ENCODE measurements at regions not wholly inside any gene's neighbourhood (a gene's known extent, or its start where the extent isn't known, plus 50 kb on each side); places are given as distances from the start of the nearest gene placed in this dataset.

DNA sequence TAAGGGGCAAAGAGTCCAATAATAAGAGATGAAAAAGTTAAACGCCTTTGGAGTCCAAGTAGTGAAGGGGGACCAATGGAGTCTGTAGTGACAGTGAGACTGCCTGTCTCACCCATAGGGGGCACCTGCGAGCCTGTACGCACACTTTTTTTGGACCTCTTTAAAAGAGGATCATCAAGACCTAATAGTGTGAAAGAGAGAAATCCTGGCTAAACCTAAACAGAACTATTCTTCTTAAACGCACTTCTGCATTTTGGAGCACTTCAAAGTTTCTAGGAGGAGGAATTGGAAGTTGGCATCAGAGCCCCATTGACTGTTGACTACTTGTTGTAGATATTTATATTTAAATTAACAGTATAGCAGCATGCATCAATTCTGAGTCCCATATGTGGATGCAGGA is 636.1 kb upstream of the KLF4 start (continued):
- TF ChIP-seq ZSCAN16 (tag by site-specific recombination; IDR thresholded peaks at IDR 0.05) (no peak), HOXD13 (CRISPR knock-in tag; IDR thresholded peaks at IDR 0.05; ENCODE audit: borderline replicate concordance) (no peak)

- H3K4me3 ChIP-seq (ENCODE audit: low read depth, low read length), result no peak overlapping the region
- ChIA-PET CTCF (interaction anchor here (0.6 to 0.9 kb wide), 2 partner anchors 152 to 446 kb away, joined by 3 read pairs; no protein-coding TSS in a partner anchor), POLR2A (no interaction called here)
- H3K27ac ChIP-seq (ENCODE audit: extremely low read depth, low read depth, low read length), result no peak overlapping the region
- H3K36me3 ChIP-seq (ENCODE audit: control insufficient read depth in 2 of 2, insufficient read depth in 1 of 2, low read length in 2 of 2), result no peaks in the 10 kb centered on the region
- H3K4me1 ChIP-seq (ENCODE audit: control insufficient read depth, insufficient read depth, low read length), result no peaks in the 10 kb centered on the region
- H3K9me3 ChIP-seq (ENCODE audit: control insufficient read depth, insufficient read depth, low read depth, low read length), result no peaks in the 10 kb centered on the region
- TF ChIP-seq ZNF239 (tag by site-specific recombination; IDR thresholded peaks at IDR 0.05) (no peak), ZNF449 (tag by site-specific recombination; IDR thresholded peaks at IDR 0.05) (no peak), ZNF341 (tag by site-specific recombination; IDR thresholded peaks at IDR 0.05; ENCODE audit: low read depth) (no peak), ZNF670 (tag by site-specific recombination; IDR thresholded peaks at IDR 0.05; ENCODE audit: low read depth) (no peak), ZNF394 (tag by site-specific recombination; IDR thresholded peaks at IDR 0.05; ENCODE audit: borderline replicate concordance) (no peak), GLI4 (tag by site-specific recombination; IDR thresholded peaks at IDR 0.05) (no peak), ZFHX2 (tag by site-specific recombination; conservative IDR thresholded peaks at IDR 0.05) (no peak), FEZF1 (tag by site-specific recombination; IDR thresholded peaks at IDR 0.05) (no peak), ZNF660 (tag by site-specific recombination; IDR thresholded peaks at IDR 0.05) (no peak), ZNF2 (tag by site-specific recombination; IDR thresholded peaks at IDR 0.05) (no peak), ZNF560 (tag by site-specific recombination; IDR thresholded peaks at IDR 0.05; ENCODE audit: borderline replicate concordance) (no peak), ZNF555 (tag by site-specific recombination; conservative IDR thresholded peaks at IDR 0.05) (no peak), ZSCAN30 (tag by site-specific recombination; IDR thresholded peaks at IDR 0.05) (no peak), ZNF324 (tag by site-specific recombination; IDR thresholded peaks at IDR 0.05) (no peak)
- TF ChIP-seq, protein P1, sequence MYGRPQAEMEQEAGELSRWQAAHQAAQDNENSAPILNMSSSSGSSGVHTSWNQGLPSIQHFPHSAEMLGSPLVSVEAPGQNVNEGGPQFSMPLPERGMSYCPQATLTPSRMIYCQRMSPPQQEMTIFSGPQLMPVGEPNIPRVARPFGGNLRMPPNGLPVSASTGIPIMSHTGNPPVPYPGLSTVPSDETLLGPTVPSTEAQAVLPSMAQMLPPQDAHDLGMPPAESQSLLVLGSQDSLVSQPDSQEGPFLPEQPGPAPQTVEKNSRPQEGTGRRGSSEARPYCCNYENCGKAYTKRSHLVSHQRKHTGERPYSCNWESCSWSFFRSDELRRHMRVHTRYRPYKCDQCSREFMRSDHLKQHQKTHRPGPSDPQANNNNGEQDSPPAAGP (tag by site-specific recombination; IDR thresholded peaks at IDR 0.05), result no peak
- TF ChIP-seq, protein P2, sequence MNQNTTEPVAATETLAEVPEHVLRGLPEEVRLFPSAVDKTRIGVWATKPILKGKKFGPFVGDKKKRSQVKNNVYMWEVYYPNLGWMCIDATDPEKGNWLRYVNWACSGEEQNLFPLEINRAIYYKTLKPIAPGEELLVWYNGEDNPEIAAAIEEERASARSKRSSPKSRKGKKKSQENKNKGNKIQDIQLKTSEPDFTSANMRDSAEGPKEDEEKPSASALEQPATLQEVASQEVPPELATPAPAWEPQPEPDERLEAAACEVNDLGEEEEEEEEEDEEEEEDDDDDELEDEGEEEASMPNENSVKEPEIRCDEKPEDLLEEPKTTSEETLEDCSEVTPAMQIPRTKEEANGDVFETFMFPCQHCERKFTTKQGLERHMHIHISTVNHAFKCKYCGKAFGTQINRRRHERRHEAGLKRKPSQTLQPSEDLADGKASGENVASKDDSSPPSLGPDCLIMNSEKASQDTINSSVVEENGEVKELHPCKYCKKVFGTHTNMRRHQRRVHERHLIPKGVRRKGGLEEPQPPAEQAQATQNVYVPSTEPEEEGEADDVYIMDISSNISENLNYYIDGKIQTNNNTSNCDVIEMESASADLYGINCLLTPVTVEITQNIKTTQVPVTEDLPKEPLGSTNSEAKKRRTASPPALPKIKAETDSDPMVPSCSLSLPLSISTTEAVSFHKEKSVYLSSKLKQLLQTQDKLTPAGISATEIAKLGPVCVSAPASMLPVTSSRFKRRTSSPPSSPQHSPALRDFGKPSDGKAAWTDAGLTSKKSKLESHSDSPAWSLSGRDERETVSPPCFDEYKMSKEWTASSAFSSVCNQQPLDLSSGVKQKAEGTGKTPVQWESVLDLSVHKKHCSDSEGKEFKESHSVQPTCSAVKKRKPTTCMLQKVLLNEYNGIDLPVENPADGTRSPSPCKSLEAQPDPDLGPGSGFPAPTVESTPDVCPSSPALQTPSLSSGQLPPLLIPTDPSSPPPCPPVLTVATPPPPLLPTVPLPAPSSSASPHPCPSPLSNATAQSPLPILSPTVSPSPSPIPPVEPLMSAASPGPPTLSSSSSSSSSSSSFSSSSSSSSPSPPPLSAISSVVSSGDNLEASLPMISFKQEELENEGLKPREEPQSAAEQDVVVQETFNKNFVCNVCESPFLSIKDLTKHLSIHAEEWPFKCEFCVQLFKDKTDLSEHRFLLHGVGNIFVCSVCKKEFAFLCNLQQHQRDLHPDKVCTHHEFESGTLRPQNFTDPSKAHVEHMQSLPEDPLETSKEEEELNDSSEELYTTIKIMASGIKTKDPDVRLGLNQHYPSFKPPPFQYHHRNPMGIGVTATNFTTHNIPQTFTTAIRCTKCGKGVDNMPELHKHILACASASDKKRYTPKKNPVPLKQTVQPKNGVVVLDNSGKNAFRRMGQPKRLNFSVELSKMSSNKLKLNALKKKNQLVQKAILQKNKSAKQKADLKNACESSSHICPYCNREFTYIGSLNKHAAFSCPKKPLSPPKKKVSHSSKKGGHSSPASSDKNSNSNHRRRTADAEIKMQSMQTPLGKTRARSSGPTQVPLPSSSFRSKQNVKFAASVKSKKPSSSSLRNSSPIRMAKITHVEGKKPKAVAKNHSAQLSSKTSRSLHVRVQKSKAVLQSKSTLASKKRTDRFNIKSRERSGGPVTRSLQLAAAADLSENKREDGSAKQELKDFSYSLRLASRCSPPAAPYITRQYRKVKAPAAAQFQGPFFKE (tag by site-specific recombination; IDR thresholded peaks at IDR 0.05; ENCODE audit: borderline replicate concordance), result no peak
- TF ChIP-seq, protein P3, sequence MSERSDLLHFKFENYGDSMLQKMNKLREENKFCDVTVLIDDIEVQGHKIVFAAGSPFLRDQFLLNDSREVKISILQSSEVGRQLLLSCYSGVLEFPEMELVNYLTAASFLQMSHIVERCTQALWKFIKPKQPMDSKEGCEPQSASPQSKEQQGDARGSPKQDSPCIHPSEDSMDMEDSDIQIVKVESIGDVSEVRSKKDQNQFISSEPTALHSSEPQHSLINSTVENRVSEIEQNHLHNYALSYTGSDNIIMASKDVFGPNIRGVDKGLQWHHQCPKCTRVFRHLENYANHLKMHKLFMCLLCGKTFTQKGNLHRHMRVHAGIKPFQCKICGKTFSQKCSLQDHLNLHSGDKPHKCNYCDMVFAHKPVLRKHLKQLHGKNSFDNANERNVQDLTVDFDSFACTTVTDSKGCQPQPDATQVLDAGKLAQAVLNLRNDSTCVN (tag by site-specific recombination; optimal IDR thresholded peaks at IDR 0.05), result no peak
Observed at GRCh38 chr9:108119530-108120113, 630.1 kb upstream of the KLF4 start.
